ENCODE measurements at regions not wholly inside any gene's neighbourhood (a gene's known extent, or its start where the extent isn't known, plus 50 kb on each side); places are given as distances from the start of the nearest gene placed in this dataset.

DNA sequence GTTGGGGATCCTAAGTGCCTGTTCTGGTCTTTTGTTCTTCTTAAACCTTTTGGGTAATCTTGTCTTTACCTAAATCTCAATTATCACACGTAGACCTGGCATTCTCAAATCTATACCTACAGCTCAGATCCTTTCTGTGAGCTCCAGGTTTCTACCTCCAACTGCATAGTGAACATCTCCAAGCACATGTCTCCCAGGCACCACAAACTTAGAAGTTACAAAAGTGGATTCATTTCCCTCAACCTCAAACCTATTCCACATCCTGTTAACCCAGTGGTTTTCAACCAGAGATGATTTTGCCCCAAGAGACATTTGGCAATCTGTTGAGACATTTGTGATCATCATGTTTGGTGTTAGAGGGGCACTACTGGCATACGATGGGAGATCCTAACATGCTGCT lies 183.5 kb downstream of the TENT5A start:
- TF ChIP-seq CTCF (IDR thresholded peaks at IDR 0.05), result no peak
- no peak for TF ChIP-seq ZFX (IDR thresholded peaks at IDR 0.05; ENCODE audit: borderline replicate concordance)

Data from 22Rv1 (cell line).